ENCODE measurements at regions not wholly inside any gene's neighbourhood (a gene's known extent, or its start where the extent isn't known, plus 50 kb on each side); places are given as distances from the start of the nearest gene placed in this dataset.

DNA sequence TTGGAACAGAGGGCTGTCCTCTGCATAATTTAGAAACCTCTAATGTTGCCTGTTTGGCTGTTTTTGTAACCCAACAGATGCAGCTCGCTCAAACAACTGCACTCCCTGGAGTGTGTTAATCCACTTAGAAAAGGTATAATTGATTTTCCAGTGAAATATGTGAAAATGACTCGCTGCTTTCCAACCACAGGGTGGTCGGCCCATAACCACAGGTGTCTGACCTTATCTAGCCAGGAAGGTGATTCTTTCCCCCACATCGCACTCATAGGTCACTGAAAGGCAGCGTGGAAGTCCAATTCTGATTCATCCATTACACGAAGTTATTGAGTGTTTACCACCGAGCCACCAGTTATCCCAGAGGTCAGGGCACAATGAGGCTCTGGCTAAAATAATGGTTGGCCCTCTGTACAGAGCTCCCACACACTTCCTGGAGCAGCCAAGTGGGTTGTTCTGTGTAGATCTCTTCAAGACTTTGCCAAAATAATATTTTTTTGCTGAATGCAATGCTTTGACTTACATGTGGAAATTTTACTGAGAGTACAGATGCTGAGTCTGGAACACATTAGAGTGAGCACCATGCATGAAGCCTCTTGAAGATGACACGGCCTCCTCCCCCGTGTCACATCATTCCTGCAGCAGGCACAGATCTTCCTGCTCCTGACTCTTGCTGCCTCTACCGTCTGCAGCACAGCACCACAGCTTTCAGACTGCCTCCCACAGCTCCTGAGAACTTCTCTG lies 396.2 kb downstream of the ZNF516 start:
- H3K27me3 ChIP-seq: no peaks in the 10 kb centered on the region
- no peak overlapping the region for H3K4me3 ChIP-seq
- TF ChIP-seq, protein P1, sequence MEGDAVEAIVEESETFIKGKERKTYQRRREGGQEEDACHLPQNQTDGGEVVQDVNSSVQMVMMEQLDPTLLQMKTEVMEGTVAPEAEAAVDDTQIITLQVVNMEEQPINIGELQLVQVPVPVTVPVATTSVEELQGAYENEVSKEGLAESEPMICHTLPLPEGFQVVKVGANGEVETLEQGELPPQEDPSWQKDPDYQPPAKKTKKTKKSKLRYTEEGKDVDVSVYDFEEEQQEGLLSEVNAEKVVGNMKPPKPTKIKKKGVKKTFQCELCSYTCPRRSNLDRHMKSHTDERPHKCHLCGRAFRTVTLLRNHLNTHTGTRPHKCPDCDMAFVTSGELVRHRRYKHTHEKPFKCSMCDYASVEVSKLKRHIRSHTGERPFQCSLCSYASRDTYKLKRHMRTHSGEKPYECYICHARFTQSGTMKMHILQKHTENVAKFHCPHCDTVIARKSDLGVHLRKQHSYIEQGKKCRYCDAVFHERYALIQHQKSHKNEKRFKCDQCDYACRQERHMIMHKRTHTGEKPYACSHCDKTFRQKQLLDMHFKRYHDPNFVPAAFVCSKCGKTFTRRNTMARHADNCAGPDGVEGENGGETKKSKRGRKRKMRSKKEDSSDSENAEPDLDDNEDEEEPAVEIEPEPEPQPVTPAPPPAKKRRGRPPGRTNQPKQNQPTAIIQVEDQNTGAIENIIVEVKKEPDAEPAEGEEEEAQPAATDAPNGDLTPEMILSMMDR (IDR thresholded peaks at IDR 0.05): no peak
- no peak for TF ChIP-seq POLR2A (IDR thresholded peaks at IDR 0.05)
- H3K36me3 ChIP-seq: no peaks in the 10 kb centered on the region
- H3K27ac ChIP-seq: no peak overlapping the region
- peaks cover 0 to 2% (median 0%) of the 10 kb centered on the region in 4 donors for H3K9me3 ChIP-seq
- DNase-seq: no peak
- H3K4me1 ChIP-seq: no peaks in the 10 kb centered on the region

DNA sequence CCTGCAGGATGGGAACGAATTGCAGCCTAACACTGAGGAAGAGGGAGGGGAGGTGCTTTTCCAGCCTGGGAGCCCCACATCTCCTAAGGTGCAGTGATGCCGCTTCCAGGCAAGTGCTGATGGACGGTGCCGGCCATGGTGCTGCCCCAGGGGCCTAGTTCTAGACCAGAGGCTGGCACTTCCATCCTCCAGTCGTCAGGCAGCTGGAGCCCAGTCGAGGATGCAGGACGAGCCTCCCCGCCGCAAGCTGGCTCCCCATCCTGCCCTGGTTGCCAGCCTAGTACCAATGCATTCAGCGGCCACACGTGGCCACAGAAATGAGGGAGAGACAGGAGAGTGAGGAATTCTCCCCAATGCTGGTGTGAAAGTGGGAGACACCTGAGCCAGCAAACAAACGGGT lies 413.5 kb downstream of the ZNF516 start:
- no peak for DNase-seq
- Histone ChIP-seq H3K27me3 (no peaks in the 10 kb centered on the region), H3K27ac (no peak overlapping the region), H3K4me1 (no peaks in the 10 kb centered on the region), H3K9me3 (no peaks in the 10 kb centered on the region), H3K36me3 (no peaks in the 10 kb centered on the region), H3K4me3 (no peak overlapping the region)
- TF ChIP-seq POLR2A (IDR thresholded peaks at IDR 0.05): no peak
- TF ChIP-seq, protein P1 (IDR thresholded peaks at IDR 0.05): no peak

DNA sequence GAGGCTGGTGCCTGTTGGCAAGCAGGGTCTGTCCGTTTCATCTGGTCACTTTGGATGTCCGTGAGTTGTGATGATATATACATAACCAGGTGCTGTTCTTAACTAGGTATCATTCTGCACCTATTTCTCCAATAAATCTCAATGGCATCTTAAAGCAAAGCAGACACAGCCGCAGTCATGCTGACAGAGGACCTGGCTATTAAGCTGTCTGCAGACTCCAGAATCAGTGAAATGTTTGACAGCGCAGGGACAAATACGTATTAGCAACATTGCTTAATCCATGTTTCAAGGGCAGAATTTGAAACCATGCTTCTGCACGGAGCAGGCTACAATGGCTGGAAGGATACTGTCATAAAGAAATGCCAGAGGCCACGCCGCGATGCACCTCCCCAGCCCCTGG lies 414.6 kb downstream of the ZNF516 start:
- no peaks in the 10 kb centered on the region for H3K9me3 ChIP-seq
- no peak for TF ChIP-seq POLR2A (IDR thresholded peaks at IDR 0.05)
- TF ChIP-seq, protein P1 (IDR thresholded peaks at IDR 0.05): no peak
- no peaks in the 10 kb centered on the region for H3K27me3 ChIP-seq
- no peaks in the 10 kb centered on the region for H3K36me3 ChIP-seq
- H3K4me1 ChIP-seq: no peaks in the 10 kb centered on the region
- no peak overlapping the region for H3K27ac ChIP-seq
- no peak for DNase-seq
- no peak overlapping the region for H3K4me3 ChIP-seq

- no peak overlapping the region for H3K27ac ChIP-seq
- H3K36me3 ChIP-seq: no peaks in the 10 kb centered on the region
- no peak overlapping the region for H3K4me3 ChIP-seq
- H3K4me1 ChIP-seq: no peaks in the 10 kb centered on the region
- DNase-seq: no peak
- H3K9me3 ChIP-seq: no peaks in the 10 kb centered on the region
- H3K27me3 ChIP-seq: no peaks in the 10 kb centered on the region
- TF ChIP-seq, protein P1 (IDR thresholded peaks at IDR 0.05): no peak
- no peak for TF ChIP-seq POLR2A (IDR thresholded peaks at IDR 0.05)
Observed at GRCh38 chr18:76075777-76076176, 419.3 kb downstream of the ZNF516 start.

- no peak for DNase-seq
Observed at GRCh38 chr18:76064998-76065397, 430.0 kb downstream of the ZNF516 start.

More at GRCh38 chr18:76064998-76065397, 430.0 kb downstream of the ZNF516 start:
- Histone ChIP-seq H3K36me3 (no peaks in the 10 kb centered on the region), H3K27ac (no peak overlapping the region), H3K9me3 (no peaks in the 10 kb centered on the region), H3K4me3 (no peak overlapping the region), H3K27me3 (no peaks in the 10 kb centered on the region), H3K4me1 (no peaks in the 10 kb centered on the region)
- TF ChIP-seq, protein P1 (IDR thresholded peaks at IDR 0.05): no peak
- no peak for TF ChIP-seq POLR2A (IDR thresholded peaks at IDR 0.05)
